ENCODE measurements at regions not wholly inside any gene's neighbourhood (a gene's known extent, or its start where the extent isn't known, plus 50 kb on each side); places are given as distances from the start of the nearest gene placed in this dataset.

GRCh38 chr6:14824484-14825275 is 421.2 kb upstream of the JARID2 start (continued):
- TF ChIP-seq ZNF394 (tag by site-specific recombination; IDR thresholded peaks at IDR 0.05; ENCODE audit: borderline replicate concordance): no peak
- no peak for TF ChIP-seq ZSCAN18 (tag by site-specific recombination; IDR thresholded peaks at IDR 0.05)
- no peak for TF ChIP-seq KLF7 (tag by site-specific recombination; IDR thresholded peaks at IDR 0.05; ENCODE audit: borderline replicate concordance)
- no peak for TF ChIP-seq ZBTB48 (tag by site-specific recombination; IDR thresholded peaks at IDR 0.05)
- TF ChIP-seq OVOL3 (tag by site-specific recombination; IDR thresholded peaks at IDR 0.05): peak; percentile 50; the same call in 1 of the 2 replicates
- TF ChIP-seq ZNF280D (tag by site-specific recombination; IDR thresholded peaks at IDR 0.05): no peak
- no peak for TF ChIP-seq ZNF335 (tag by site-specific recombination; conservative IDR thresholded peaks at IDR 0.05)
- no peak for TF ChIP-seq ZNF639 (tag by site-specific recombination; IDR thresholded peaks at IDR 0.05)
- TF ChIP-seq ZBTB44 (tag by site-specific recombination; IDR thresholded peaks at IDR 0.05): peak; percentile 46; the same call in 1 of the 2 replicates
- no peak for TF ChIP-seq SP3 (tag by site-specific recombination; IDR thresholded peaks at IDR 0.05)
- TF ChIP-seq ZNF10 (tag by site-specific recombination; IDR thresholded peaks at IDR 0.05): no peak
- TF ChIP-seq ZNF677 (tag by site-specific recombination; IDR thresholded peaks at IDR 0.05): no peak
- peak; percentile 99 for TF ChIP-seq PRDM6 (tag by site-specific recombination; IDR thresholded peaks at IDR 0.05)
- no peak for TF ChIP-seq REST (tag by site-specific recombination; IDR thresholded peaks at IDR 0.05)
- no peak for TF ChIP-seq ZBTB10 (tag by site-specific recombination; IDR thresholded peaks at IDR 0.05)
- TF ChIP-seq ZNF354C (tag by site-specific recombination; IDR thresholded peaks at IDR 0.05; ENCODE audit: borderline replicate concordance, low read depth): no peak
- no peak for TF ChIP-seq HOXC10 (CRISPR knock-in tag; IDR thresholded peaks at IDR 0.05)
- TF ChIP-seq YY1 (tag by site-specific recombination; IDR thresholded peaks at IDR 0.05): no peak
- no peak; the same call in 1 of the 2 replicates for TF ChIP-seq BCL6B (tag by site-specific recombination; IDR thresholded peaks at IDR 0.05)
- no peak for TF ChIP-seq ZSCAN23 (tag by site-specific recombination; IDR thresholded peaks at IDR 0.05)
- TF ChIP-seq KLF8 (tag by site-specific recombination; IDR thresholded peaks at IDR 0.05): no peak
